ENCODE measurements at regions not wholly inside any gene's neighbourhood (a gene's known extent, or its start where the extent isn't known, plus 50 kb on each side); places are given as distances from the start of the nearest gene placed in this dataset.

DNA sequence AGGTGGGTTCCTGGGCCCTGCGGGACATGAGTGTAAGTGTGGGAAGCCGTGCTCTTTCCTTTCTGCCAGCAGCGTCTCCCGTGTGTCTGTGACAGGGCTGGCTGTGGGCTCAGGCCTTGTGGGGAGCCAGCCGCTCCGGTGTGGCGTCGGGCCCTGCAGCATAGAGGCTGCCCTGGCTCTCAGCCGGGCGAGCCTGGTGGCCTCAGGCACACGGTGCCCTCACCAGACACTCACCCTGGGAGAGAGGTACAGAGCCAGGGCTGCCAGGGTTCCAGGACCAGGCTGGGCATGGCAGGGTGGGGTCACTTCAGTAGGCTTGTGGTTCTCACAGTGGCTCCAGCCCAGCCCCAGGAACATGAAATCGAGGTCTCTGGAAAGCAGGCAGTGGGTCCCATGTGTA is 324.8 kb downstream of the TEX29 start:
- H2AFZ ChIP-seq (replicated peaks): no peak overlapping the region
- no peak for DNase-seq (ENCODE audit: low spot score)
- H3K27ac Mint-ChIP-seq: peak overlapping the region; percentile 41

GRCh38 chr13:111645598-111646455 is 325.4 kb downstream of the TEX29 start:
- H3K9me3 Mint-ChIP-seq: no peaks in the 10 kb centered on the region
- no peak overlapping the region for H2AFZ ChIP-seq (replicated peaks)
- H3K27ac Mint-ChIP-seq: peak overlapping the region; percentile 41
- peaks cover 20% of the 10 kb centered on the region for H3K27me3 ChIP-seq
- no peak overlapping the region for H3K4me2 ChIP-seq
- no peaks in the 10 kb centered on the region for H3K79me2 ChIP-seq (ENCODE audit: low read depth)
- H3K4me1 ChIP-seq: no peaks in the 10 kb centered on the region
- no peaks in the 10 kb centered on the region for H4K20me1 ChIP-seq (ENCODE audit: low read depth)
- no peak overlapping the region for H3K4me3 ChIP-seq
- no peak for TF ChIP-seq CTCF (IDR thresholded peaks at IDR 0.05)
- no peak for TF ChIP-seq EZH2phosphoT487 (IDR thresholded peaks at IDR 0.05)
- no peak for TF ChIP-seq EZH2 (IDR thresholded peaks at IDR 0.05)
- DNase-seq (ENCODE audit: low spot score): no peak
- no peak overlapping the region for H3K9ac ChIP-seq
- no peaks in the 10 kb centered on the region for H3F3A ChIP-seq (ENCODE audit: low read depth)
- H3K36me3 ChIP-seq: no peaks in the 10 kb centered on the region
- peaks cover 2% of the 10 kb centered on the region for H3K4me1 Mint-ChIP-seq
- H3K27me3 Mint-ChIP-seq (ENCODE audit: insufficient read depth, low read depth): peaks cover 3% of the 10 kb centered on the region
- no peaks in the 10 kb centered on the region for H3K36me3 Mint-ChIP-seq
- H3K9me3 ChIP-seq (ENCODE audit: low read depth): no peaks in the 10 kb centered on the region
- no peak overlapping the region for H3K4me3 Mint-ChIP-seq
- H3K27ac ChIP-seq: no peak overlapping the region

More for the DNA sequence above, 324.8 kb downstream of the TEX29 start:
- Mint-ChIP-seq H3K9me3 (no peaks in the 10 kb centered on the region), H3K36me3 (no peaks in the 10 kb centered on the region), H3K27me3 (ENCODE audit: insufficient read depth, low read depth) (peaks cover 3% of the 10 kb centered on the region), H3K4me1 (peaks cover 9% of the 10 kb centered on the region), H3K4me3 (no peak overlapping the region)
- Histone ChIP-seq H3K36me3 (no peaks in the 10 kb centered on the region), H4K20me1 (ENCODE audit: low read depth) (no peaks in the 10 kb centered on the region), H3K9ac (no peak overlapping the region), H3K79me2 (ENCODE audit: low read depth) (no peaks in the 10 kb centered on the region), H3K27me3 (peaks cover 15% of the 10 kb centered on the region), H3K27ac (no peak overlapping the region), H3K9me3 (ENCODE audit: low read depth) (no peaks in the 10 kb centered on the region), H3K4me2 (no peak overlapping the region), H3F3A (ENCODE audit: low read depth) (no peaks in the 10 kb centered on the region), H3K4me3 (no peak overlapping the region), H3K4me1 (no peaks in the 10 kb centered on the region)
- TF ChIP-seq CTCF (IDR thresholded peaks at IDR 0.05) (no peak), EZH2 (IDR thresholded peaks at IDR 0.05) (no peak), EZH2phosphoT487 (IDR thresholded peaks at IDR 0.05) (no peak)

DNA sequence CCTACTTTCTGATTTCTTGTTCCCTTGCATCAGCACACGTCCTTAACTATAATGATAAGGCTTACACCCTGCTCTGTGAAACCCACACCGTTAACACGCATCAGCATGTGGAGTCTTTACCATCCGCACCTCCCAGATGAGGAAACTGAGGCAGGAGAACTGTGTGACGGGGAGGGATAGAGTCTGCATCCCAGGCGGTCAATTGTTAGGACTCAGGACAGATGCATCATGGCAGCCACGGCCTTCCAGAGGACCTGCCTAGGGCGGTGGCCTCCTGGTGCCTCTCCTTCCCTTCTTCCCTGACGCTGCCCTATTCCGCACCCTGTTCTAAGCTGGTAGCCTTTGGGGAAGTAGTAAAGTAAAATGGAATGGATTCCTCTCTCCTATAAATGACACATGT is 326.0 kb downstream of the TEX29 start:
- Histone ChIP-seq H3K27ac (no peak overlapping the region), H3K79me2 (ENCODE audit: low read depth) (no peaks in the 10 kb centered on the region), H2AFZ (replicated peaks) (no peak overlapping the region), H4K20me1 (ENCODE audit: low read depth) (no peaks in the 10 kb centered on the region), H3F3A (ENCODE audit: low read depth) (no peaks in the 10 kb centered on the region), H3K27me3 (peaks cover 20% of the 10 kb centered on the region), H3K9ac (no peak overlapping the region), H3K36me3 (no peaks in the 10 kb centered on the region), H3K4me1 (no peaks in the 10 kb centered on the region), H3K4me3 (no peak overlapping the region), H3K9me3 (ENCODE audit: low read depth) (no peaks in the 10 kb centered on the region), H3K4me2 (no peak overlapping the region)
- peaks cover 2% of the 10 kb centered on the region for H3K4me1 Mint-ChIP-seq
- H3K4me3 Mint-ChIP-seq: no peak overlapping the region
- H3K36me3 Mint-ChIP-seq: no peaks in the 10 kb centered on the region
- H3K27ac Mint-ChIP-seq: no peak overlapping the region
- peaks cover 3% of the 10 kb centered on the region for H3K27me3 Mint-ChIP-seq (ENCODE audit: insufficient read depth, low read depth)
- DNase-seq (ENCODE audit: low spot score): no peak
- H3K9me3 Mint-ChIP-seq: no peaks in the 10 kb centered on the region
- TF ChIP-seq CTCF (IDR thresholded peaks at IDR 0.05): no peak
- TF ChIP-seq EZH2phosphoT487 (IDR thresholded peaks at IDR 0.05): no peak
- no peak for TF ChIP-seq EZH2 (IDR thresholded peaks at IDR 0.05)
